ENCODE measurements at regions not wholly inside any gene's neighbourhood (a gene's known extent, or its start where the extent isn't known, plus 50 kb on each side); places are given as distances from the start of the nearest gene placed in this dataset.

DNA sequence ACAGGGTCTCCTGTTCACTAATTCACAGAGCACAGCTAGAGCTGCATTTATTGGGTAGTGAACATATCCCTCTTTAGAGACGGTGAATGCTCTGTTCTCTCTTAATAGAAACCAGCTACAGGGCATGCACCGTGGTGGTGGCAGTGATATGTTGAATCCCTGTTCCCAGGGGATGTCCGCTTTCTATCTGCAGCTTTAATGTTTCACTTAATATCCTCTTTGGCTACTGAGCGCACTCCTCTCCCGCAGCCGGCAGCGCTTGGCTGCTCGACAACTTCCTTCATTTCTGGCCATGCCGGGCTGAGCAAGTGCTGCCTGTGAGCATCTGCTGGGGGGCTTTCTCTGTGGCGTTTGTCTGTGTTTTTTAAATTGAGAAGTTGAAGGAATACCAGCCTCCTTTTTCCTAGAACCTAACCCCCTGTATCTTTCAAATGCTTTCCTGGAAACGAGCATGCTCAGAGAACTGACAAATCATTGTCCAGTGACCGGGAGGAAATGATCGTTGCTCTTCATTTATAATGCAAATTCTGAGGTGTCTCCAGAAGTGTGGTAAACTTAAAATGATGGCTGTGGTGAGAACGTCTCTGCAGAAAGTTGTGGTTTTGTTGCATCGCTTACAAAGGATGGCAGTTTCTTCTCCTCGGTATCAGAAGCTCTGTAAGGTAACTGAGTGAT lies 297.9 kb downstream of the UTRN start:
- DNase-seq: peak; percentile 39

GRCh38 chr6:144583614-144583954 lies 298.4 kb downstream of the UTRN start:
- DNase-seq: no peak

DNA sequence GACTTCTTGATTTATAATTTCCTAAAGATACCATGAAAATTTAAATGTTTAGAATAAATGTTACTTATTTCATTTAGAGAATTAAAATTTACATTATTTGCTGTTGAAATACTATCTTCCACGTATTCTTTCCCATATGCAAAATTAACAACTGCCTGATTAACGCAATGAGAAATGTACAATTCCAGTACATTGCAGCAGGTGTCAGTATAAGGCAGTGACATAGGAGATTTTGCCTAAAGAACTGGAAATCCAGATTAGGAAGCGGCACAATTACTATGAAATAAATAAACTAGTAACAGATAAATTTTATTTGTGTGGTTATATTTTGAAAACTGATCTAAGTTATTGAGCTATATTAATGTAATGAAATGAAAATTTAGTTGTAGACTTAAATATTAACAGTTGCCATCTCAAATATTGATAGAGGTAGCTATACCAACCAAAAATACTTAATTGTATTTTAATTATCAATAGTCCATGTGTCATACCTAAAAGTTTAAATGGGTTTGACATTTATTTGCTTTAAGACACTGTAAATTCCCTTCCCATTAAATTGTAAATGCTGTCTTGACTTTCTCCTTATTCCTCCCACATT lies 300.2 kb downstream of the UTRN start:
- DNase-seq: peak; percentile 62

DNA sequence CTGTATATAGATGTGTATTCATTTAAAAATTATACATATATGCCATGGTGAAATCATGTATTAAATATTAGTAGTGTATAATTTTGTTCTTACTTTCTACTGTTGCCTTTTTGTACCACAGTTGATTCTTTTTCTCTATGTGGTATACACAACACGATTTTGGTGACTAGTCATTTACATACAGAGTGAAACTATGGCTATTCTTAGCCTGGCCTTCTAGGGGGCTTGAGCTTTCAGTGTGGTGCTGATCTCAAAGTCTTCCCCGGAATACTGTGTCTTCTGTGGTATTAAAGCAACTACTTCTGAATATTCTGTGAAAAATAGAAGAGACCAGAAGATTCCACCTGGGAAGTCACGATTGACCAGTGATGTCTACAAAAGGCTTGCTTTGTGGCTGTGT lies 301.9 kb downstream of the UTRN start:
- DNase-seq: no peak

- no peak for DNase-seq
These were observed 303.7 kb downstream of the UTRN start for GRCh38 chr6:144588697-144589325.

- DNase-seq: peak; percentile 91
These were observed 305.4 kb downstream of the UTRN start for GRCh38 chr6:144590532-144590931.

- no peak for DNase-seq
These were observed 308.3 kb downstream of the UTRN start for GRCh38 chr6:144593392-144593791.

- peak; percentile 47 for DNase-seq
These were observed 309.4 kb downstream of the UTRN start for GRCh38 chr6:144594585-144594984.

- DNase-seq: no peak
These were observed 310.1 kb downstream of the UTRN start for GRCh38 chr6:144595266-144595665.

DNA sequence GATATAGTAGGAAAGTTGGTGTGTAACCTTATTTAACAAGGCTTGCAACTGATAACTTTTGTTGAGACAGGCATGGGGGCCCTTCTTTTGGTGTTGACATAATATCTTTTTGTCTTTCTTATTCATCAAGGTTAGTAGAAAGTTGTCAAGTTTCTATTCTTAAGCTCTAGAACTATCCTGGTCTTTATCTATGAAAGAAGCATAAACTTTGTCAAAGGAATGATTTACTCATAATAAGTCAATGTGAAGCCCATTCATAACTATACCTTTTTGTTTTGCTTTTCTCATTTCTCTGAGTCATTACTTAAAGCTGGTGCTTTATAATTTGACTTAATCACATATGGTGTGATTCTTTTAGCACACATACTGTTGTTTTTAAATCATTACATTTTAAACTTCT lies 312.4 kb downstream of the UTRN start:
- DNase-seq: no peak

DNA sequence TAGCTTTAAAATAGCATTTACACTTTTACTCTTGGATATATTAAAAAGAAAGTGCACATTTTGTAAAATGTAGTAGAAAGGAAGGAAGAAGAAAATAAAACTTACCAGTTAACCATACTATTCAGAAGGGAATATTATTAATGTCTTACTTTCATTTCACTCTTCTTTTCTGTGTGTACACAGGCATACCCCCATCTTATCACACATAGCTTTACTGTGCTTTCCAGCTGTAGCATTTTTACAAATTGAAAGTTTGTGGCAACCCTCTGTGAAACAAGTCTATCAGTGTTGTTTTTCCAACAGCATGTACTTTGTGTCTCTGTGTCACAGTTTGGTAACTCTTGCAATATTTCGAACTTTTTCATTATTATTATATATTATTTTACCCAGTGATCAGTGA lies 314.5 kb downstream of the UTRN start:
- DNase-seq: no peak

GRCh38 chr6:144601221-144601620 lies 316.1 kb downstream of the UTRN start:
- no peak for DNase-seq

DNA sequence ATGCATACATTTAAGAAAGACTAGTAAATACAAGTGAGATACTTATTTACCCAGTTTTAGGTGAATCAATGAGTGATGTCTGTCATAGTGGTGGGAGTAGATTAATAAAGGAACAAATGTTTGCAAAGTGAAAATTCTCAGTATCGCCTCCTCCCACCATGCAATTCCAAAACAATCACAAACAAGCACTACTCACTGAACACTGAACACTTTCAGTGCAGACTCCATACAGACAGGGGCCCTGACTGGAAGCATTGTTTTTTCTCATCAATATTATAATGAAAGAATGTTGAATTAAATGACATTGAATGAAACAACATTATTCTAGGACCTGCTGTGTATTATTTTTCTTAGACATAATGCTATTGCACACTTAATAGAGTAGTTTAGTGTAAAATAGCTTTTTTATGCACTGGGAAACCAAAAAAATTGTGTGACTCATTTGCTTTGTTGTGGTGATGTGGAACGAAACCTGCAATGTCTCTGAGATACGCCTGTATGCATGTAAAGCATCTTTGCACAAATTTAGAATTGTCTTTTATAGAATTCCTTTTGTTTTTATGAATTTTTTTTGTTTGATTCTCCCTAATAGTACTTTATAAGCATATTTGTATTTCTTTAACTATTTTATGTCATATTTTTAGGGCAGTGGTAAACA lies 317.5 kb downstream of the UTRN start:
- no peak for DNase-seq

- no peak for DNase-seq
These were observed 320.9 kb downstream of the UTRN start for GRCh38 chr6:144606083-144606482.

DNA sequence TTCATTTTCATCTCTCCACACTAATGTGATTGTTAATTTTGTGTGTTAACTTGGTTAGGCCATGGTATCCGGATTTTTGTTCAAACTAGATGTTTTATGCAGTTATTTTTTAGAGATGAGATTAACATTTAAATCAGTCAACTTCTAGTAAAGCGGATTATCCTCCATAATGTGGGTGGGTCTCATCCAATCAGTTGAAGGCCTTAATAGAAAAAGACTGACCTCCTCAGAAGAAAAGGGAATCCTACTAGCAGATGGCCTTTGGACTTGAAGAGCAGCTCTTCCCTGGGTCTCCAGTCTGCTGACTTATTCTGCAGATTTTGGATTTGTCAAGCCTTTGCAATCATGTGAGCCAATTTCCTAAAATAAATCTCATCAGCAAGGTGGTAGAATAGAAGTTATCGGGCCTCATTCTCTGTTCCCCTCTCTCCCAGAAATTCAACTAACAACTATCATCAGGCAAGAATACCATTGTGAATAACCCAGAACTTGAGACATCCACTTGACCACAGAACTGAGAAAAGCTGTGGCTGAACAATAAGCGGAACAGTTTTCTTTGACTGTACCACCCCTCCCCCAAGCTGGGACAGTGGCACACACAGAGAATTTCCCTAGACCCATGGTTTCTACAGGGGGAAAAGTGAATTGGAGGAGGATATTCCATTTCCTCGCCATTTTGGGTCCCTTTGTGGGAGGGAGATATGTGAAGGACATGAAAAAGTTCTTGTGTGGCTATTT lies 323.0 kb downstream of the UTRN start:
- peak; percentile 31 for DNase-seq

DNA sequence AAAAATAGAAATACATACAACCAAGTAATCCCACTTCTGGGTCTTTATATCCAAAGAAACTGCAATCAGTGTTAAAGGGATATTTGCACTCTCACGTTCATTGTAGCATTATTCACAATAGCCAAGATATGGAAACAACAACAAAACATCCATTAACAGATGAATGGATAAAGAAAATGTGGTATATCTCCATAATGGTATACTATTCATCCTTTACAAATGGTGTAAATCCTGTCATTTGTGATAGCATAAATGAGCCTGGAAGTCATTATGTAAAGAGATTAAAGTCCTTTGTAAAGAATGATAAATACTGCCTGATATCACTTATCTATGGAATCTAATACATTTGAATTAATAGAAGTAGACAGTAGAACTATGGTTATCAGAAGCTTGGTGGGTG lies 327.7 kb downstream of the UTRN start:
- DNase-seq: no peak

GRCh38 chr6:144613859-144614258 lies 328.7 kb downstream of the UTRN start:
- DNase-seq: no peak

DNA sequence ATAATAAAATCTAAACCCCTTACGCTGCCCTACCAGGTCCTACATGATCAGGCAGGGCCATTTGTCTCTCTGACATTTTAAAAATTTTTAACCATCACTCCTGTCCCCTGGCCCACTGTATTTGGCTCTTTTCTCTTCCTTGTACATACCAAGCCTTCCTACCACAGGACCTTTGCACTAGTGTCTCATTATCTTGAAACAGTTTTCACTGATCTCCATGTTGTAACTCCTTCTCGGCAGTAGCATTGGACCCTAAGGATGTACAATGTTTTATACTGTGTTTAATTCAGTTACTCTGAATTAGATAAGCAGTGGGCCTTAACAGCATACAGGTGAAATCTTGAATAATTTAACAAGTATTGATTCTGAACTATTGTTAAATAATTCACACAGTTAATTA lies 330.7 kb downstream of the UTRN start:
- DNase-seq: no peak

GRCh38 chr6:144617191-144617590 lies 332.1 kb downstream of the UTRN start:
- DNase-seq: no peak

- DNase-seq: no peak
These were observed 332.6 kb downstream of the UTRN start for GRCh38 chr6:144617708-144618107.

DNA sequence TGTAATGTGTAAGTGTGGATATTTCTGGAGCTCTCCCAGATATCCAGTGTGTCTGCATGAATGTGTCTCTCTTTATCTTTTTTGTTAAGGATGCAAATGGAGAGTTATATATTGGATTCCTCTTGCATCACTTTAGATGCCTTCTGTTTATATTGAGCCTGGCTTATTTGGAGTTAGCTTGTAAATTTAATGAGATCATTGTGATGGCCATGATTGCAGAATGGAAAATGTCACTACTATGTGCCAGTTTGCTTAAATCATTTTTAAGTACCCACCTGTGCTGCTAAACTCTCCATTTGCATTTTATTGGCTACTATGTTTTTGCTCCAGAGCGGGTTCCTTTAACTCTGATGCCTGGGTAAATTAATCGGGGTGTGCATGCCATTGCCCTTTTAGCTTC lies 334.8 kb downstream of the UTRN start:
- DNase-seq: no peak

- no peak for DNase-seq
These were observed 336.2 kb downstream of the UTRN start for GRCh38 chr6:144621332-144621731.

GRCh38 chr6:144624246-144624645 lies 339.1 kb downstream of the UTRN start:
- no peak for DNase-seq
